GM12878 (cell line): ENCODE measurements at regions not wholly inside any gene's neighbourhood (a gene's known extent, or its start where the extent isn't known, plus 50 kb on each side); places are given as distances from the start of the nearest gene placed in this dataset.
A peak's percentile ranks its signal among the peaks of the same experiment; 100 is the strongest.

Experiments used
- ATAC-seq: fragments of 200-7000 bp; cut with Tn5 transposase; 3 replicates; pipeline ENCODE4 v1.9.1; 2020; ENCODE audit warnings: mild to moderate bottlenecking, moderate library complexity
- BruUV-seq: library from RNA; stranded (reverse); fragments of 400-500 nt; replicated peaks from 2 replicates; lab custom pipeline; 2021; lab: Mats Ljungman, UMichigan
- CTCF ChIA-PET: fragments of 300-600 bp; sonication (Branson Sonifier 250); formaldehyde crosslinking; extraction: SDS; loops from one replicate; lab custom pipeline; 2021; ENCODE audit warnings: inconsistent platforms; lab: Yijun Ruan, JAX
- POLR2A ChIA-PET: fragments of 350-600 bp; formaldehyde crosslinking; extraction: SDS; loops from one replicate; lab custom pipeline; 2021; ENCODE audit warnings: inconsistent platforms; lab: Charles Lee
- RAD21 ChIA-PET: fragments of 300-600 bp; sonication (Branson Sonifier 250); formaldehyde crosslinking; loops from one replicate; lab custom pipeline; 2023; ENCODE audit warnings: antibody characterized with exemption; ENCODE audit not compliant: unreplicated experiment; lab: Charles Lee
- SMC1A ChIA-PET: fragments of 300-600 bp; sonication (Branson Sonifier 250); formaldehyde crosslinking; loops from one replicate; lab custom pipeline; 2023; ENCODE audit not compliant: unreplicated experiment, uncharacterized antibody; lab: Charles Lee
- DNase-seq: peaks from one replicate; pipeline ENCODE4 v3.0.0-alpha.2; 2011; ENCODE audit warnings: low read depth, low spot score
- FAIRE-seq: peaks from 3 replicates; lab custom pipeline; 2011; peaks lifted over from hg19 to GRCh38; lab: Jason Lieb, UNC
- H2AFZ ChIP-seq: 2 replicates; pipeline ENCODE4 v1.6.0; 2011; ENCODE audit warnings: low read depth, low read length, control low read depth; ENCODE audit not compliant: control insufficient read depth
- H3K27ac ChIP-seq: 2 replicates; pipeline ENCODE4 v1.5.1; 2011; ENCODE audit warnings: control low read depth; ENCODE audit not compliant: control insufficient read depth, insufficient read depth
- H3K27me3 ChIP-seq, 2 experiments: replicated peaks in 1 of 2; 2 replicates each; pipeline versions ENCODE4 v1.6.0 to v1.6.1; 2011; ENCODE audit warnings: low read length in 1 of 2; ENCODE audit not compliant: control insufficient read depth in 2 of 2, insufficient read depth in 2 of 2
- H3K36me3 ChIP-seq, 2 experiments: 2 replicates each; pipeline ENCODE4 v1.5.1; 2011; ENCODE audit warnings: low read length in 1 of 2; ENCODE audit not compliant: control insufficient read depth in 2 of 2, insufficient read depth in 2 of 2
- H3K4me1 ChIP-seq: 2 replicates; pipeline ENCODE4 v1.6.1; 2011; ENCODE audit warnings: mild to moderate bottlenecking, low read length, moderate library complexity, mixed read lengths; ENCODE audit not compliant: control insufficient read depth, insufficient read depth
- H3K4me2 ChIP-seq: 2 replicates; pipeline ENCODE4 v1.6.0; 2011; ENCODE audit warnings: control low read depth; ENCODE audit not compliant: control insufficient read depth, insufficient read depth
- H3K4me3 ChIP-seq: fragments of 200-600 bp; sonication (generic); 2 replicates; pipeline ENCODE4 v1.5.1; 2016
- H3K79me2 ChIP-seq: 2 replicates; pipeline ENCODE4 v1.6.0; 2011; ENCODE audit warnings: low read length; ENCODE audit not compliant: control insufficient read depth, insufficient read depth
- H3K9ac ChIP-seq: 2 replicates; pipeline ENCODE4 v1.8.0; 2011; ENCODE audit warnings: low read length, control low read depth, mixed read lengths; ENCODE audit not compliant: control insufficient read depth, insufficient read depth
- H3K9me3 ChIP-seq: replicated peaks from 3 replicates; pipeline ENCODE4 v1.5.1; 2011; ENCODE audit warnings: mild to moderate bottlenecking, low read length; ENCODE audit not compliant: control insufficient read depth, insufficient read depth
- H4K20me1 ChIP-seq: 2 replicates; pipeline ENCODE4 v1.6.0; 2011; ENCODE audit not compliant: control insufficient read depth, insufficient read depth
- GABPA ChIP-seq: IDR thresholded peaks from 2 replicates; pipeline ENCODE4 v1.6.1; 2014; ENCODE audit warnings: antibody characterized with exemption, low read depth, mild to moderate bottlenecking, inconsistent platforms
- KLF5 ChIP-seq: fragments of 450-650 bp; IDR thresholded peaks from 2 replicates; pipeline ENCODE4 v1.6.1; 2014; ENCODE audit warnings: mild to moderate bottlenecking; ENCODE audit not compliant: partially characterized antibody
- PML ChIP-seq: IDR thresholded peaks from 2 replicates; pipeline ENCODE4 v1.6.1; 2012; ENCODE audit warnings: low read length, inconsistent platforms
- WGBS: methylation state at CpG from one replicate; pipeline ENCODE4 v1.1.6; 2016; ENCODE audit warnings: low lambda C conversion rate; ENCODE audit not compliant: insufficient replicate concordance, insufficient coverage; ENCODE audit errors: missing lambda C conversion rate; 5-methylcytosine and 5-hydroxymethylcytosine counted together
- in situ Hi-C: fragments of 300-500 bp; cut with MboI; formaldehyde crosslinking; loops from 9 replicates; pipeline ENCODE4 v1.14.3; 2018; ENCODE audit warnings: mixed read lengths
- intact Hi-C: fragments of 100-400 bp; cut with micrococcal nuclease; formaldehyde crosslinking; loops from one replicate; pipeline ENCODE4 v1.14.2; 2022; ENCODE audit not compliant: unreplicated experiment
- TF ChIP-seq, protein P1 (sequence below): fragments of 450-650 bp; IDR thresholded peaks from 2 replicates; pipeline ENCODE4 v1.6.1; 2017; ENCODE audit warnings: mild to moderate bottlenecking, moderate library complexity
- TF ChIP-seq, protein P2 (sequence below): fragments of 450-650 bp; IDR thresholded peaks from 2 replicates; pipeline ENCODE4 v1.6.1; 2016; ENCODE audit warnings: mild to moderate bottlenecking

DNA sequence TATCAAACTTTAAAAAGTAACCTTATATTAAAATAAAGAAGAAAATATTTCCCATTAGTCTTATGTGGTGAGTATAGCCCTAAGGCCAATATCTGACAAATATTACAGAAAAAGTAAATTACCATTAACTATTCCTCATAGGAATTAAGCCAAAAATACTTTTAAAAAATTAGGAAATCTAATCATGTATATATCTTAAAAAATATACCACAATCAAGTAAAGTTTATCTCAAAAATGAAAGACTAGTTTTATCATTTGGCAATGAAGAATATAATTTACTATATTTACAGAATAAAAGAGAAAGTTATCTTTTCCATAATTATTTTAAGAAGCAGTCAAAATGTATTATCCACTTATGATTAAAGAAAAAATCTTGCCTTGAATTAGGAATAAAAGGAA lies 458.8 kb upstream of the ZNF462 start:
- Histone ChIP-seq H3K27ac (no peak overlapping the region), H3K9me3 (no peaks in the 10 kb centered on the region; the same call in 2 of the 3 replicates), H3K4me3 (no peak overlapping the region), H4K20me1 (no peaks in the 10 kb centered on the region), H3K79me2 (no peaks in the 10 kb centered on the region), H3K4me2 (no peak overlapping the region), H2AFZ (no peak overlapping the region), H3K27me3 (no peaks in the 10 kb centered on the region), H3K9ac (no peak overlapping the region), H3K4me1 (no peaks in the 10 kb centered on the region), H3K36me3 (no peaks in the 10 kb centered on the region)
- intact Hi-C loops, result no loop called here
- FAIRE-seq, result no peak
- POLR2A ChIA-PET, result no interaction called here
- DNase-seq, result no peak
- in situ Hi-C loops, result no loop called here
- no TSS peak for BruUV-seq
- RAD21 ChIA-PET, result no interaction called here
- TF ChIP-seq PML, result no peak
- TF ChIP-seq, protein P1, sequence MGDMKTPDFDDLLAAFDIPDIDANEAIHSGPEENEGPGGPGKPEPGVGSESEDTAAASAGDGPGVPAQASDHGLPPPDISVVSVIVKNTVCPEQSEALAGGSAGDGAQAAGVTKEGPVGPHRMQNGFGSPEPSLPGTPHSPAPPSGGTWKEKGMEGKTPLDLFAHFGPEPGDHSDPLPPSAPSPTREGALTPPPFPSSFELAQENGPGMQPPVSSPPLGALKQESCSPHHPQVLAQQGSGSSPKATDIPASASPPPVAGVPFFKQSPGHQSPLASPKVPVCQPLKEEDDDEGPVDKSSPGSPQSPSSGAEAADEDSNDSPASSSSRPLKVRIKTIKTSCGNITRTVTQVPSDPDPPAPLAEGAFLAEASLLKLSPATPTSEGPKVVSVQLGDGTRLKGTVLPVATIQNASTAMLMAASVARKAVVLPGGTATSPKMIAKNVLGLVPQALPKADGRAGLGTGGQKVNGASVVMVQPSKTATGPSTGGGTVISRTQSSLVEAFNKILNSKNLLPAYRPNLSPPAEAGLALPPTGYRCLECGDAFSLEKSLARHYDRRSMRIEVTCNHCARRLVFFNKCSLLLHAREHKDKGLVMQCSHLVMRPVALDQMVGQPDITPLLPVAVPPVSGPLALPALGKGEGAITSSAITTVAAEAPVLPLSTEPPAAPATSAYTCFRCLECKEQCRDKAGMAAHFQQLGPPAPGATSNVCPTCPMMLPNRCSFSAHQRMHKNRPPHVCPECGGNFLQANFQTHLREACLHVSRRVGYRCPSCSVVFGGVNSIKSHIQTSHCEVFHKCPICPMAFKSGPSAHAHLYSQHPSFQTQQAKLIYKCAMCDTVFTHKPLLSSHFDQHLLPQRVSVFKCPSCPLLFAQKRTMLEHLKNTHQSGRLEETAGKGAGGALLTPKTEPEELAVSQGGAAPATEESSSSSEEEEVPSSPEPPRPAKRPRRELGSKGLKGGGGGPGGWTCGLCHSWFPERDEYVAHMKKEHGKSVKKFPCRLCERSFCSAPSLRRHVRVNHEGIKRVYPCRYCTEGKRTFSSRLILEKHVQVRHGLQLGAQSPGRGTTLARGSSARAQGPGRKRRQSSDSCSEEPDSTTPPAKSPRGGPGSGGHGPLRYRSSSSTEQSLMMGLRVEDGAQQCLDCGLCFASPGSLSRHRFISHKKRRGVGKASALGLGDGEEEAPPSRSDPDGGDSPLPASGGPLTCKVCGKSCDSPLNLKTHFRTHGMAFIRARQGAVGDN, result no peak
- TF ChIP-seq GABPA, result no peak
- SMC1A ChIA-PET, result interaction anchor here (1.1 kb wide), 1 partner anchor 12 kb away, joined by 5 read pairs; no protein-coding TSS in a partner anchor
- CTCF ChIA-PET, result interaction anchor here (1.4 kb wide), 1 partner anchor 12 kb away, joined by 3 read pairs; no protein-coding TSS in a partner anchor
- no peak for ATAC-seq

DNA sequence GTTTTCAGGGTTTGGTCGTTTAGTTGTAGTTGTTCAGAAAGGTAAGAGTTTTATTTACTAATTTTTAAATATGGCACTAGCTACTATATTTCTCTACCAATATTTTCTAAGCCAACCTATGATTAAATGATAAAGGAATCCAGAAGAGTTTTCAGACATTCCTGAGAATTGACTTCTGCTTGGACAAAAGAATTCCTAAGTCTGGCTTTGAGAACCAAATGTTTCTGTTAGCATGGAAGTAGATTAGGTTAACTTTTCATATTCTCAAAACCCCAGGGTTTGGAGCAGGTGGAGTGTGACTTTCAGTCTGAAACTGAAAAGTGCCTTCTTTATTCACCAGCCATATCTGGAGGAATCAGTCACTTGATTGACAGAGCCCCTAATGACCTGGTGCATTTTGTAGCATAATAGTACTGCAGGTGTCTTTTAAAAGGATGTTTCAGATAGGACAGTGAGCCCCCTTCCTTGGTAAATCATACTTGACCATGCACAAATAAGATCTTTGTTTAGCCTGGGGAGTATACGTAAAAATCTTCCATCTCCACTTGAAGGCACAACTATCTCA lies 457.0 kb upstream of the ZNF462 start:
- no peak overlapping the region for H3K9ac ChIP-seq
- ChIA-PET POLR2A (no interaction called here), CTCF (no interaction called here), SMC1A (no interaction called here), RAD21 (no interaction called here)
- no peaks in the 10 kb centered on the region for H3K79me2 ChIP-seq
- H4K20me1 ChIP-seq, result no peaks in the 10 kb centered on the region
- no TSS peak for BruUV-seq
- peak; percentile 56 for ATAC-seq
- intact Hi-C loops (no loop called here), in situ Hi-C loops (no loop called here)
- no peaks in the 10 kb centered on the region for H3K27me3 ChIP-seq
- H3K4me3 ChIP-seq, result no peak overlapping the region
- TF ChIP-seq KLF5, result no peak
- TF ChIP-seq, protein P2, sequence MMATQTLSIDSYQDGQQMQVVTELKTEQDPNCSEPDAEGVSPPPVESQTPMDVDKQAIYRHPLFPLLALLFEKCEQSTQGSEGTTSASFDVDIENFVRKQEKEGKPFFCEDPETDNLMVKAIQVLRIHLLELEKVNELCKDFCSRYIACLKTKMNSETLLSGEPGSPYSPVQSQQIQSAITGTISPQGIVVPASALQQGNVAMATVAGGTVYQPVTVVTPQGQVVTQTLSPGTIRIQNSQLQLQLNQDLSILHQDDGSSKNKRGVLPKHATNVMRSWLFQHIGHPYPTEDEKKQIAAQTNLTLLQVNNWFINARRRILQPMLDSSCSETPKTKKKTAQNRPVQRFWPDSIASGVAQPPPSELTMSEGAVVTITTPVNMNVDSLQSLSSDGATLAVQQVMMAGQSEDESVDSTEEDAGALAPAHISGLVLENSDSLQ, result peak; percentile 54
- no peaks in the 10 kb centered on the region for H3K36me3 ChIP-seq
- no peaks in the 10 kb centered on the region for H3K9me3 ChIP-seq
- H2AFZ ChIP-seq, result no peak overlapping the region
- H3K4me1 ChIP-seq, result no peaks in the 10 kb centered on the region
- DNase-seq, result no peak
- 46% methylated on average over 2 of the region's 2 CpGs for WGBS
- no peak overlapping the region for H3K27ac ChIP-seq
- no peak for FAIRE-seq
- H3K4me2 ChIP-seq, result no peak overlapping the region
